Stimulated activated memory B cell treated with anti-CD40 and anti-IgM and Interleukin-4, amounts not matched to agents 10 μg/mL and 1 μg/mL and 100 μg/mL, for 72 hours (primary cell): ENCODE measurements at regions not wholly inside any gene's neighbourhood (a gene's known extent, or its start where the extent isn't known, plus 50 kb on each side); places are given as distances from the start of the nearest gene placed in this dataset.
A peak's percentile ranks its signal among the peaks of the same experiment; 100 is the strongest.

Experiments
- ATAC-seq: fragments of 150-1000 bp; cut with Tn5 transposase; 2 replicates; pipeline ENCODE4 v1.10.0; 2021
- H3K27ac Mint-ChIP-seq: one replicate; pipeline ENCODE4 v1.8.0; 2022; ENCODE audit warnings: mild to moderate bottlenecking, mixed read lengths
- H3K27me3 Mint-ChIP-seq: one replicate; pipeline ENCODE4 v1.8.0; 2022; ENCODE audit warnings: mixed read lengths
- H3K36me3 Mint-ChIP-seq: one replicate; pipeline ENCODE4 v1.8.0; 2022; ENCODE audit warnings: mixed read lengths
- H3K4me1 Mint-ChIP-seq: one replicate; pipeline ENCODE4 v1.8.0; 2022; ENCODE audit warnings: mixed read lengths
- H3K4me3 Mint-ChIP-seq: one replicate; pipeline ENCODE4 v1.8.0; 2022; ENCODE audit warnings: mild to moderate bottlenecking, moderate library complexity, mixed read lengths
- H3K9me3 Mint-ChIP-seq: one replicate; pipeline ENCODE4 v1.8.0; 2022; ENCODE audit warnings: mixed read lengths

DNA sequence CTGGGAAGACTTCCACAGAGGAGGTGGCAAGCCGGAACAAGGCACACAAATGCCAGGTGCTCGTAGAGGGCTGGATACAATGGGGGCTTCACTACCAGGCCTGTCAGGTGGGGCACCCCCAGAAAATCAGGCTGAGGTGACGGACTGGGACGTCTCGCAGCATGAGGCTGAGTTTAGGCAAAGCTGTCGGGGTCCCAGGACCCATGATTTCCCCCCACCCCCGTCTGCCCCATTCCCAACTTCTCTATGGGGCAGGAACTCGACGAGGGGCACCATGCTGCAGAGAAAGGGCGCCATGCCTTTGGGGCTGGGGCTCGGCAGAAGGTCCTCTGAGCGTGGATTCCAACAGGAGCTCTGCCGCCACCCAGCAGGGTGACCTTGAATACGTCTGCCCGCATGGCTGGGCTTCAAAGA lies 65.7 kb upstream of the HES1 start:
- peaks cover 5% of the 10 kb centered on the region for H3K9me3 Mint-ChIP-seq
- no peaks in the 10 kb centered on the region for H3K36me3 Mint-ChIP-seq
- peak overlapping the region; percentile 66 for H3K27ac Mint-ChIP-seq
- peaks cover 42% of the 10 kb centered on the region for H3K4me1 Mint-ChIP-seq
- no peak for ATAC-seq
- H3K27me3 Mint-ChIP-seq = no peaks in the 10 kb centered on the region
- peak overlapping the region; percentile 73 for H3K4me3 Mint-ChIP-seq

DNA sequence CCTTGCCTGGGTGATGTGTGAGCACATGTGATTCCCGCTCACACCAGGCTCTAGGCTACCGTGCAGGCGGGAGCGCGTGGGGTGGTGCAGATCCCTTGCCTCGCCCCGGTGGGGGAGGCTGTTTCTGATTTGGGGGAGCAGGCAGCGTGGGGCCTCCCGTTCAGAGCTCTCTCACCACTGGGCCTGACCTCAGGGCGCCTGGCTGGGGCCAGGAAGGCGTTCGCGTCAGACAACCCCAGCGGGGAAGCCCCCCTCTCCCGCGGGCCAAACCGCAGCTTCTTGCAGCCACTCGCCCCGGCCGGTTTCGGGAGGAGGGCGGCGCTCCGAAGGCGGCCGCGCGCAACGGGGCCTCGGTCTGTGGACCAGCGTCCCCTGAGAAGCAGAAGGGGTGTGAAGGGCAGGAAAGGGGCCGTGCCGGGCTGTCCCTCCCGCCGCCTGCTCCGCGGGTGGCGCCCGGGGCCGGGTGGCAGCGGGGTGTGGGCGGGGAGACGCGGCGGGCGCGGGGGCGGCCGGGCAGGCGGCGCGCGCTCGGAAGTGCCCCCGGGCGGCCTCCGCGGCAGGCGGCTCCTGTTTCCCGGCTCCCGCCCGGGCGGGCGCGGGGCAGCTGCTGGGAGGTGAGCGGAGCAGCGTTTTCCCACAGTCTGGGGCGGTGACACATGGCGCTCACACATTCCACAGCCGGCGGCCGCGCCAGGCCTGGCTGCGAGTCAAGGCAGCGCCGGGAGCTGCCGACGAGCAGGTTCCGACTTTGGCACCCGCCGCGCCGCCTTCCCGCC lies 65.1 kb upstream of the HES1 start:
- Mint-ChIP-seq H3K27me3 (no peaks in the 10 kb centered on the region), H3K4me3 (peak overlapping the region; percentile 73), H3K9me3 (peaks cover 5% of the 10 kb centered on the region), H3K27ac (peak overlapping the region; percentile 66), H3K36me3 (no peaks in the 10 kb centered on the region), H3K4me1 (peaks cover 48% of the 10 kb centered on the region)
- peak; percentile 97 for ATAC-seq

DNA sequence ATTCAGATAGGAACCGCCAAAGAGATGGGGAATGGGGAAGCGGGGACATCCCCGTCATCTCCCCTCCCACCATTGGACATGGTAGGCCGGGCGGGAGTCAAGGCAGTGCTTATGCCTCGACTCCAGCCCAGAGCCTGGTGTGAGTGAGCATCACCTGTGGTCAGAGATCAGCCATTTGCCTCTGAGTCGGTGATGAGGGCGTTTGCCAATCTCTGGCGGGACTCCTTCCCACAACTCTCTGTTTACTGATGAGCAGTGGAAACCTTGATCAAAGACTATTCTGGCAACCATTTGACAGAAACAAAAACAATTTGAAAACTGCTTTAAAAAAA lies 63.9 kb upstream of the HES1 start:
- peak overlapping the region; percentile 43 for H3K27ac Mint-ChIP-seq
- peaks cover 4% of the 10 kb centered on the region for H3K9me3 Mint-ChIP-seq
- no peaks in the 10 kb centered on the region for H3K36me3 Mint-ChIP-seq
- ATAC-seq = no peak
- H3K4me1 Mint-ChIP-seq = peaks cover 57% of the 10 kb centered on the region
- no peaks in the 10 kb centered on the region for H3K27me3 Mint-ChIP-seq
- H3K4me3 Mint-ChIP-seq = peak overlapping the region; percentile 48

DNA sequence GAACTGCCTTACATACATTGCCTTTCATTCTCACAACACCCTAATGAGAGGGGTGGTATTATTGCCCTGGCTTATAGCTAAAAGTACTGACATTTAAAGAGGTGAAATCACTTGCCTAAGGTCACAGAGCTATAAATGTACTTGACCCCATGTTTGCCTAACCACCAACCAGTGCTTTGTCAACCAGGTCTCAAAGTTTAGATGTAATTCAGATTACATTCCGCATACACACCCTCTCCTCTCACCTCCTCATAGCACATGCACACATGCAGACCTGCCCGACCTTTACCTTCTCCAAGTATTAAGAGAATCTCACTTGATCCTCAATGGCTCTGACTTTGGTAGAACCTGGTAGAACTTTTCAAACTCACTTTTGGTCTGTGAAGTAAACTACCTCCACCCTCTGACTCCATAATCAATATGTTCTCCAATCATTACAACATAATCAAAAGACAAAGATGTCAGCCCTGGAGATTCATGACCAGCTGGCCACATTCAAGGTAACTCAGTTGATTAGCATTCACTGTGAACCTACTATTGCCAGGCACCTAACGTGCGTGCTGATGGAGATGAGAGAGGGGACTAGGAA lies 63.2 kb upstream of the HES1 start:
- H3K36me3 Mint-ChIP-seq = no peaks in the 10 kb centered on the region
- no peaks in the 10 kb centered on the region for H3K9me3 Mint-ChIP-seq
- peak overlapping the region; percentile 47 for H3K4me3 Mint-ChIP-seq
- H3K27ac Mint-ChIP-seq = peak overlapping the region; percentile 43
- H3K4me1 Mint-ChIP-seq = peaks cover 64% of the 10 kb centered on the region
- no peaks in the 10 kb centered on the region for H3K27me3 Mint-ChIP-seq
- ATAC-seq = no peak

DNA sequence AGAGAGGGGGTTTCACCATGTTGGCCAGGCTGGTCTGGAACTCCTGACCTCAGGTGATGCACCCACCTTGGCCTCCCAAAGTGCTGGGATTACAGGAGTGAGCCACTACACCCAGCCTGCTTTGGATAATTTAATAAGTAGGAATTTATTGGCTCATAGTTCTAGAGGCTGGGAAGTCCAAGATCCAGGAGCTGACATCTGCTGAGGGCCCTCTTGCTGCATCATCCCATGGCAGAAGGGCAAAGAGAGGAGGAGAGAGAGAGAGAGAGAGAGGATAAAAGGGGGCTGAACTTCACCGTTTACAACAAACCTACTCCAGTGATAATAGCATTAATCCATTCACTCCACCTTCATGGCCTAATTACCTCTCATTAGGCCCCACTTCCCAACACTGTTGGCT lies 62.0 kb upstream of the HES1 start:
- Mint-ChIP-seq H3K4me3 (no peak overlapping the region), H3K4me1 (peaks cover 64% of the 10 kb centered on the region), H3K9me3 (no peaks in the 10 kb centered on the region), H3K27ac (no peak overlapping the region), H3K36me3 (no peaks in the 10 kb centered on the region), H3K27me3 (no peaks in the 10 kb centered on the region)
- ATAC-seq = no peak

DNA sequence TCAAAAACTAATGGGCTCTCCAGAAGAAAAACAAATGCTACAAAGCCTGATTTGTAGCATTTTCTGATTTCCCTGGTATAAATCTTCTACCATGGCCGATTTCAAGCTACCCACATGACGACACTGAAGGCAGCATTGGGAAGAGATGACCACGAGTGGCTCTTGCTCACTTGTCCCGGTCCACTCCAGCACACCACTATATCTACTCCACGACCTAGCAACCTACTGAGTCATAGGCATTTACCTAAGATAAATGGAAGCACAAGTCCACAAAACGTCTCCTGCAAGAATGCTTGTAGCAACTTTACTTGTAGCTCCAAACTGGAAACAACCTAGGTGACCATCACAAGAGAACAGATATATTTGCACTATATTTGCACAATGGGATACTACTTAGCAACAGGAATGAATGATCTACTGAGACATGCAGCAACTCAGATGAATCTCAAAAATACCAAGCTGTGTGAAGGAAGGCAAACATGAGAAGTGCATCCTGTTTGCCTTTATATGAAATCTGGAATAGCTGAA lies 60.8 kb upstream of the HES1 start:
- Mint-ChIP-seq H3K27me3 (no peaks in the 10 kb centered on the region), H3K9me3 (no peaks in the 10 kb centered on the region), H3K4me1 (peaks cover 59% of the 10 kb centered on the region), H3K4me3 (no peak overlapping the region), H3K27ac (no peak overlapping the region), H3K36me3 (no peaks in the 10 kb centered on the region)
- ATAC-seq = no peak

DNA sequence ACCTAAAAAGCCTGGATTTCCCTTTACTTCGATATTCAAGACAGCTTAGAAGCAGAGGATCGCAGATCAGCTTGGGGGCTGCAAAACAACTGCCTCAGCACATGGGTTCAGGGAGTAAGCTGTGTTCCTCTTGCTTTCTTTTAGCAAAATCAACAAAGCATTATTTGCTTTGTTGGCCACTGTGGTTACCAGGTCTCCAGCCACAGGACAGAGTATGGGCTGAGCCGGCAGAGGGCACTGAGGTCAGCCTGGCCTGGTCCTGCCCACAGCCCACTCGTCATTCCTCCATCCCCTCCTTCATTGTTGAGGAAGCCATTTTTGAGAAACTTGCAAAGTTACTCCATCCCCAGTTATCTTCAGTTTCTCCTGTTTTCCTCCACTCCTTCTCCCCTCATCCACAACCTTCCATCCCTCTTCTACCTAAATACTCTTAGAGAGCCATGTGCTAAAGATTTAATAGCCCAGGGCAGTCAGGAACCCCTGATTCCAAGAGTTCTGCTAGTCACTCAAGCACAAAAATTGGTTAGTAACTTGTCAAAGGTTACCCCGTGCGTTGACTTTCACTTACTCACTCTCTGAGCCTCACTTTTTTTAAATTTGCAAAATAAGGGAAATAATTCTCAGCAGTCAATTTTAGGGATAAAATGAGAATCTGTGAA lies 60.0 kb upstream of the HES1 start:
- Mint-ChIP-seq H3K27ac (no peak overlapping the region), H3K36me3 (no peaks in the 10 kb centered on the region), H3K9me3 (no peaks in the 10 kb centered on the region), H3K27me3 (no peaks in the 10 kb centered on the region), H3K4me3 (no peak overlapping the region), H3K4me1 (peaks cover 52% of the 10 kb centered on the region)
- no peak for ATAC-seq

DNA sequence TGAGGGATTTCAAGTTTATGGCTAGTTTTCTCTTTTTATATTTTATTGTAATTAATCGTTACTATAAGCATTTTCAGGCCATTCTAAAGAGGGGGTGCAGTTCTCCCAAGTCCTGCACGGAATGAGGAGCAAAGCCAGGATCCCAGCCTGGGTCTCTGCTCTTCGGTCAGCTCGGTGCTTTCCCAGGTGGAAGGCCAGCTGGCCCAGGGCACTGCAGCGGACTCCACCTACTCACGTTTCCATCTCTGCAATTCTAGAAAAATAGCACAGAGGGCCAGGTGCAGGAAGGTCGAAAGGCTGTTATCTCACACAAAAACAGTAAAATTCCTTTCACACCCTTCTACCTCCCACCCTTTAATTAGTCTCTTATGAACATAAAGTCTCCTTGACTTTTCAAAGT lies 59.5 kb upstream of the HES1 start:
- H3K27me3 Mint-ChIP-seq = no peaks in the 10 kb centered on the region
- ATAC-seq = no peak
- H3K4me1 Mint-ChIP-seq = peaks cover 50% of the 10 kb centered on the region
- H3K4me3 Mint-ChIP-seq = no peak overlapping the region
- no peak overlapping the region for H3K27ac Mint-ChIP-seq
- H3K9me3 Mint-ChIP-seq = no peaks in the 10 kb centered on the region
- H3K36me3 Mint-ChIP-seq = no peaks in the 10 kb centered on the region

DNA sequence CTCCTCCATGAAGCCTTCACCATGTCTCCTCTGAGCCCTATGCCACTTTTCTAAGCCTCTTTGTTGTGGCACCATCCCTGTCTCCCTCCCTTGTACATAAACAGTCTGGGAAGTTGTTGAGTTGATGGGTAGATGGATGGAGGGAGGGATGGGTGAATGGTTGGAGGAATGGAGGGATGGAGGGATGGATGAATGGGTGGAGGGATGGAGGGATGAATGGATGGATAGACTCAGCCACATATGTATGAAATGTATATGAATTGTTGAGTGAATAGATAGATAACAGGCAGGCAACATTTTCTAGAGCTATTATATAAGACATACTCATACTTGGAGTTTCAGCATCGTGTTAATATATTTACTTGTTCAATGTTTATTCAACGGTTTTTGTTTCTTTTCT lies 58.3 kb upstream of the HES1 start:
- Mint-ChIP-seq H3K4me3 (no peak overlapping the region), H3K36me3 (no peaks in the 10 kb centered on the region), H3K27me3 (no peaks in the 10 kb centered on the region), H3K9me3 (no peaks in the 10 kb centered on the region), H3K27ac (no peak overlapping the region), H3K4me1 (peaks cover 39% of the 10 kb centered on the region)
- ATAC-seq = no peak

DNA sequence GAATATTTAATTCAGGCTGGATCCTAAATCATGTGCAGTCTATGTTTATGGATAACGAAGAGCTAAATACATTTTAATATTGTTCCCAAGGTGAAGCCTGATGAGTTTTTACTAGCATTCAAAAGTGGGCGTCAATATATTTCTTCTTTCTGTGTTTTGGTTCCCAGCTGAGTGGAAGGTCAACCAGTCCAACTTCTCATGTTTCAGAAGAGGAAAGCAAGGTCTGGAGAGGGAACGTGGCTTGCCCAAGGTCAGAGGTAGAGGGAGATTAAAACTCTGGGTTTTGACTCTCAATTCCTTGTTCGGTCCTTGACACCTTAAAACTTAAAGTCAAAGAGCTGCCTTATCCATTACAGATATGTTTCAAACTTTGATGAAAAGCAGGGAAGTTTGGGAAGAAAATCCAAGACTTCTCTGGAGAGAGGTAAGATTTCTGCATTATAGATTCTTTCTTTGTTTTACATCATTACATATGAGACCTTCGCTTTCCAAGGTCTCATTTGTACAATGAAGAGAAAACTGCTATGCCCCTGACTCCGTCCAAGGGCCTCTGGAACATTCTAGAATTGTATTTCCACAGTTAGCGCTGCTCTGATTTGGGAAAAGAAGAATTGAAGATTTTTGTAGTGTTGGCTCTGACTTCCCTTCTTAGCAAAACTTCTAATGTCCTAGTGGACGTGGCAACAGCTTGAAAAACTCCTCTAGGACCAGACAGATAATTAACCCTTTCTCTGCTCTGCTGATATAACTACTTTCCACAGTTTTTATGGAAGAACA lies 57.7 kb upstream of the HES1 start:
- H3K36me3 Mint-ChIP-seq = no peaks in the 10 kb centered on the region
- peaks cover 33% of the 10 kb centered on the region for H3K4me1 Mint-ChIP-seq
- H3K27me3 Mint-ChIP-seq = no peaks in the 10 kb centered on the region
- H3K9me3 Mint-ChIP-seq = no peaks in the 10 kb centered on the region
- no peak for ATAC-seq
- no peak overlapping the region for H3K4me3 Mint-ChIP-seq
- H3K27ac Mint-ChIP-seq = no peak overlapping the region

DNA sequence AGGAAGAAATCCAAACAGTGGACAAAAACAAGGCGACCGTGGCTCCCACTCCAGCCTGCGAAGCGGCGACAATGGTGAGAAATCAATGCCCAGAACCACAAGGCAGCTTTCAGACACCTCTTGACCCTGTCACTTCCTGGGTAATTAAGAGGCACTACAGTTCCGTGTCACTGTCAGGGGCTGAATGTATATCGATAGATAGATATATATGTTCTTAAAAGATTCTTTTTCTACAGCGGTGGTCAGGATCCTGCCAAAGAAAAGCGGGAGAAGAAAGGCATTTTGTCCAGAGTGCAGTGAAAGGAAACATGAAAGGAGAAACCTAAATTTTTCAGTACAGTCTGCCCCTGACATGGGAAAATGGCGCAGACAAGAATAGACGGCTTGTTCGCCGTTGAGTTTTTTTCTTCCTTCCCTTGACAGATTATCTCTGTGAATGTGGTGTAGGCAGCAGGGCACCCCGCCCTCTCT lies 56.2 kb upstream of the HES1 start:
- Mint-ChIP-seq H3K4me3 (no peak overlapping the region), H3K4me1 (peaks cover 36% of the 10 kb centered on the region), H3K27me3 (no peaks in the 10 kb centered on the region), H3K36me3 (no peaks in the 10 kb centered on the region), H3K27ac (no peak overlapping the region), H3K9me3 (no peaks in the 10 kb centered on the region)
- no peak for ATAC-seq

DNA sequence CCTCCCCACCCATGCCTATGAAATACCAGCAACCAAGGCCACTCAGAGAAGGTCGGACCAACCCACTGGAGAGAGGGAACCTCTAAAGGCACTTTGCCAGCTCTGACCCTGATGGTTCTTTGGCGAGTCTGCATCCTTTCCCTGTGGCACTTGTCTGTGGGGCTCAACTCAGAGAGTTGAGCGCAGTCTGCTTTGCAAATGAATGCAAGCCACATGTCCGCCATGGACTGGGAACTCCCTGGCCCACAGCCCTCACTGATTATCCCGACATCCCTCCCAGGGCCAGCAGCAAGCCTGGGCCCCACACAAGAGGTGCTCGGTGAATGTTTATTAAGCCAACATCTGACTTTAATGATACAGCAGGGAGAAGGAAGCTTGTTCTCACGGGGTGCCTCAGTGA lies 55.5 kb upstream of the HES1 start:
- Mint-ChIP-seq H3K27ac (no peak overlapping the region), H3K4me3 (no peak overlapping the region), H3K36me3 (no peaks in the 10 kb centered on the region), H3K27me3 (no peaks in the 10 kb centered on the region), H3K4me1 (peaks cover 36% of the 10 kb centered on the region), H3K9me3 (no peaks in the 10 kb centered on the region)
- no peak for ATAC-seq

DNA sequence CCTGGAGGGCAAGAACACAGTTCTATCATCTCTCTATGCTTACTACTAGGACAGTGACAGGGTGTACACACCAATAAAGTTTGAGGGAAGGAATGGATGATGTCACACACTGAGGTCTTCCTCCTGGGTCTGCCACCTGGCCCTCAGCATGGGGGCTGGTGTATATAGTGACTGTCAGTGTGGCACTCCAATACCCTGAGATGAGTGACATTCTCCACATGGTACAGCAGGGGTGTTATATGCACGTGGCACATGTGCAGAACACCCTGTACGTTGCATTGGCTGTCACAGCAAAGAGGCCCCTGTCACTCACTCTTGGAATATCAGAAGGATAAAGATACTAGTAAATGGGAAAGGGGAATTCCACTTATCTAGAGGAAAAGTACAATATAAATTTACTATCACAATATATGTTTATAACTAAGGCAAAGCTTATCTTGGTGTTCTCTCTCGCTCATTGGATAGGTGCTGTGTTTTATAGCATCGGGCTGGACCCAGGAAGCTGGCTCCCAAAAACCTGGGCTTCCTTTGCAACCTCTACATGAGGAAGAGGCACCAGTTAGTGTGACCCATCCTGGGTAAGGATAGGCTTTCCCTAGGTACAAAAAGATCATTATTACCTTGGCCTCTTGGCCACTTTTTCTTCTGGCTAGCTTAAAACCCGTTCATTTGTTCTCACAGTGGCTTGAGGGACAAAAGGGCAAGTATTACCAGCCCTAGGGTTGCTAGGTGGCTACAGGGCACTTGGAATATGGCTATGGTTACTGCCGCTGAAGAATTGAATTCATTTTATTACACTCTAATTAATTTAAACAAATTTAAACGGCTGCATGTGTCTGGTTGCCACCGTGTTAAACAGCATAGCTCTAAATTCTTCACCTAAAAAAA lies 54.8 kb upstream of the HES1 start:
- Mint-ChIP-seq H3K36me3 (no peaks in the 10 kb centered on the region), H3K27ac (no peak overlapping the region), H3K9me3 (no peaks in the 10 kb centered on the region), H3K4me1 (peaks cover 28% of the 10 kb centered on the region), H3K27me3 (peaks cover under 1% of the 10 kb centered on the region), H3K4me3 (no peak overlapping the region)
- no peak for ATAC-seq

DNA sequence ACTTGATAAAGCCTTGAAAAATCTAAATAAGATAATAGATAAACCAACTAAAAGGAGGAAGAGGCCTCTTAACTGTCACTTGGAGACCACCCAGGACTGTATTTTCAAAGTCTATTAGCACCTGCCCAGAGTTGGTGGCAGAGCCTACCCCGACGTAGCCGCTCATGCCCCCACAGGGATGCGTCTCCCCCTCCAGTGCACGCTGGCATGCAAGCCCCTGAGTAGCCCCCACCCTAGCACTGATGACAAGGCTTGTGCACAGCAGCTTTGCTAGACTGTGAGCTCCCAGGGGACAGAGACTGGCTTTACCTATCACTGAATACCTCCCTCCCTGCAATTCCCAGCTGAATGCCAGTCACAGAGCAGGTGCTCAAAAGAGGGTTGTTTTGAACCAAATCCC lies 54.1 kb upstream of the HES1 start:
- Mint-ChIP-seq H3K4me1 (peaks cover 25% of the 10 kb centered on the region), H3K27ac (no peak overlapping the region), H3K4me3 (no peak overlapping the region), H3K9me3 (no peaks in the 10 kb centered on the region), H3K27me3 (peaks cover 7% of the 10 kb centered on the region), H3K36me3 (no peaks in the 10 kb centered on the region)
- no peak for ATAC-seq
